GM18907 (cell line): ENCODE measurements at regions not wholly inside any gene's neighbourhood (a gene's known extent, or its start where the extent isn't known, plus 50 kb on each side); places are given as distances from the start of the nearest gene placed in this dataset.

Experiments used
- ATAC-seq: cut with Tn5 transposase; IDR thresholded peaks from one replicate; pipeline ENCODE4 v1.9.1; 2021; ENCODE audit warnings: mild to moderate bottlenecking, moderate library complexity; ENCODE audit not compliant: unreplicated experiment

DNA sequence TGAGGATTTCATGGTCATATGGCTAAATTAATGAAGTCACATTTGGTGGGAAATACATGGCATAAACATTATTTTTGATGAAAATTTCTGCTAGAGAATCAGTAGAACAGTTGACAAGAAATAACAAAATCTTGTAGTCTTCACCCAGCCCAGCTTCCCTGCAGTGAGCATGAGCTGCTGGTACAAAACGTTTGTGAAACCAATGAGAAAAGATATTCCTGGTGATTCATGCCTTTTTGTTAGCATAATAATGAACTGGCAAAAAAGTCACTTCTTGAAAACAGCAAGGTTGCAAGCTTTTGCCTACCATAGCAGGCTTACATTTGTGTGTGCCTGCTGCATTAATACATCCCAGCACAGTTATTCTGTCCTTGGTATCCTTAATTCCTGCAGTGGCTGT, 475.9 kb upstream of the HTR2A start:
- ATAC-seq, result no peak

DNA sequence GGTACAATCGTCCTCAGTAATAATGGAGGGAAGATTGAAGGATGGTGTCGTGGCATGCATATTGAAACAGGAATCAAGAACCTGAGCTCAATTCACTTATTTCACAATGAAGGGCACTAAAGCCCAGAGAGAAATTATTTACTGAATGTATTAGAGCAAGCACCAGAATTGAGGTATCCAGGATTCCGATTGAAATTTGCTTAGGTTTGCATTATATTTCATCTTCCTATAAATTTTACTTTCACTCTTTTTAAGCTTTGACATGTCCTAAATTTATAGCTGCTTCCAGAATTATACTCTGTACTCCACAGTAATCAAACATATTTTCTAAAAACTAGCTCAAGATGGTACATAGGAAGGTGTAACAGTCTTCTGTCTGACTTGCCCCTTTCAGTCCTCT, 454.9 kb upstream of the HTR2A start:
- no peak for ATAC-seq

DNA sequence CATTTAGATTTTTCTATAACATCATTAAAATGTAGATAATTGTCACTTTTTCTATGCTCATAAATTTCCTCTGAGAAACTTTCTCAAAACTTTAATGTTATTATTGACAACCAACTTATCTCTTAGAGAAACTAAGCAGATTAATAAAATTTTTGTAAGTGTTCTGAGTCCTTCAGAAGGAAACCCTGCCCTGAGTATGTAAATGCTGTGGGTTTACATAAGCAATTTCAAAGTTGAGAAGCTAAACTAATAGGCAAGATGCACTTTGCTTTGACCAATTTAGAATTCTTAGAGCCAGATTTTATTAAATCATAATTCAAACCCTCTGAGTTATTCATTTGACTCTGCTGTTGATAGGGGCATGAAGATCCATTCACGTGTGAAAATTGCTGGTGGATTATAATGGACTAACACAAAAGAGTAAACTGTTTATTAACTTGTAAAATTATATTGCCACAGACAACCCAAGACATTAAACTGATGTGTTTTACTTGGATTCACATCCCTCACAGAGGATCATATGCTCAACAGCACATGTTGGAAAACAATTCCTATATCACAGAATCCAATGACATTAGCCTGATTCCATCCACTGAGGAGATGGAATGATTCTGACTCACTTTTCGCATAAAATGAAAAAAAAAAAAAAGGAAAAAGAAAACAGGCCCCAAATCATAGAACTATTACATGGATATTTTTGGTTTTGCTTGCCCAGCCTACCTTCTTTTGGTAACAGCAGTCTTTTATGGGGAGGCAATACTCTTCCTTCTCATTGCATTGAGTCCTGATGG, 453.7 kb upstream of the HTR2A start:
- ATAC-seq, result no peak

GRCh38 chr13:47349211-47349610, 452.4 kb upstream of the HTR2A start:
- no peak for ATAC-seq

- ATAC-seq, result no peak
Observed at GRCh38 chr13:47337781-47338507, 441.1 kb upstream of the HTR2A start.

- no peak for ATAC-seq
Observed at GRCh38 chr13:47334173-47334572, 437.3 kb upstream of the HTR2A start.

DNA sequence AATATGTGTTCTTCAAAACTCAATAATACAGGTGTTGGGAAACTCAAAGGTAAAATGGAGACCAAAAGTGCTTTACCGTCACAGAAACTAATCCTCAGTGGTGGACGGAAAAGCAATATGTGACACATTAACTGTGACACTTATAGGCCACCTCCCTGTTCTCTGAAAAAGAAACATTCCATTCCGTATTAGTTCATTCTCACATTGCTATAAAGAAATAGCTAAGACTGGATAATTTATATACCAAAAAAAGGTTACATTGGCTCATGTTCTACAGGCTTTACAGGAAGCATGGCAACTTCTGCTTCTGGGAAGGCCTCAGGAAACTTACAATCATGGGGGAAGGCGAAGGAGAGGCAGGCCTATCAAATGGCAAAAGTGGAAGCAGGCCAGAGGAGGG, 435.3 kb upstream of the HTR2A start:
- no peak for ATAC-seq

GRCh38 chr13:47330031-47330430, 433.2 kb upstream of the HTR2A start:
- ATAC-seq, result no peak

GRCh38 chr13:47327861-47328260, 431.0 kb upstream of the HTR2A start:
- ATAC-seq, result no peak

DNA sequence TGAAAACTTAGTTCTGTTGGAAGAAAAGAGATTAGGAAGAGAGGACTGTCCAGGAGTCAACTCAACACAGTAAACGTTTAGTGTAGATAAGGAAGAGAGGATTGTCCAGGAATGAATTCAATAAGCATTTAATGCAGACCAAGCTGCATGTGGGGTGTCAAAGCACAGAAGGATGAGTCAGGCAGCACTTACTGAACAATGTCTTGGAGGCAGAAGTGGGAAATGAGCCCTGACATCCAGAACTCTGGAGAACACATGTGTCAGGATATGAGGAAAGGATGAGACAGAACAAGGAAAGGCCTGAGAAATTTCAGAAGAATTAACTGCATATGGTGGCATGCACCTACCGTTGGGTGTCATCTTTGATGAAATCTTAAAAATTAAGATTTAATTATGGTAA, 429.2 kb upstream of the HTR2A start:
- ATAC-seq, result no peak

DNA sequence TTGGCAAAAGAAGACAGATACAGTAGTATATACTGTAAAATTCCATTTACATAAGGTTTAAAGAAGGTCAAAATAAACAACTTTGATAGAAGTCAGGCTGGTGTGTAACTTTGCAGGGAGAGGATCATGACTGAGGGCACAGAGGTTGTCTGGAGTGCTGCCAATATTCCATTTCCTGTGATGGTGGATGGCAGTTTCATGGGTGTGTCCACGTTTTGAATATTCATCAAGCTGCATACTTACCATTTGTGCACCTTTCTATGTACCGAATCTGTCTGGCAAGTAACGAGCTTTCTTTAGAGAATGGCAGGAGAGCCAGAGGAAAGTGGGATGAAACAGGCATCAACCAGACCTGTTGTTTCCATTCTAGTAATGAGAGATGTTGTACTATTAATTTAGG, 420.5 kb upstream of the HTR2A start:
- no peak for ATAC-seq

- ATAC-seq, result peak; percentile 60
Observed at GRCh38 chr13:47310401-47310800, 413.5 kb upstream of the HTR2A start.

GRCh38 chr13:47306991-47307390, 410.1 kb upstream of the HTR2A start:
- no peak for ATAC-seq

DNA sequence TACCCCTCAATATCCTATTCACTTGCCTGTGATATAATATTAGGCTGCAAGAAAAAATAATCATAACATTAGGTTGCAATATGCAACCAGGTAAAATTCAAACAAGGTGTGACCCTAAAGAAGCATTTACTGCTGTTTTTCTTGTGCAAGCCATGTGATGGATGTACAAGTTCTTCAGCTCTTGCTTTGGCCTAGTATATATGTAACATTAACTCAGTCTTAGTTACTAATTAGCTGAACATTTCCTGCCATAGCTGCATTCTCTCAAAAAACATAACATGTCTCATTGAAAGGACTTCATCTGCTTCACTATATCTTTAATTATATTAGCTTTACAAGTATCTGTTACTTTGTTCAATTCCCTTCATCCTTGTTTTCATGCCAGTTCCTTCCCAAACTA, 406.8 kb upstream of the HTR2A start:
- peak; percentile 93 for ATAC-seq

GRCh38 chr13:47299304-47299703, 402.5 kb upstream of the HTR2A start:
- ATAC-seq, result no peak

DNA sequence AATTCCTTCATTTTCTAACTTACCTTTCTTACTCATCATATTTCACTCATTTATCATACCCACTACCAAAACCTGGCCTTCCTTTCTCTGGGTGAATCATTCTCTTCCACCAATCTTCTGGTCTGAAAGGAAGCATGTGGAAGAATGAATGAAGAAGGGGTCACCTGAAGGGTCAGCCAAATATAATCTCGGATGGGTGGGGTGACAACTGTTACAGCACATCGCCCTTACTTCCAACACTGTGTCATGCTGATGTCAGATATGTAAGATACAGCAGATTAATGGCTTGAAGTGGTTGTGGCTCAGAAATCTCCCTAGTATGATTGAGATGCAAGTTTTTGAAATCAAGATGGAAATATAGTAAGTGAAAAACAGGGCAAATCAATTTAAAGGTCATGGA, 401.7 kb upstream of the HTR2A start:
- no peak for ATAC-seq

DNA sequence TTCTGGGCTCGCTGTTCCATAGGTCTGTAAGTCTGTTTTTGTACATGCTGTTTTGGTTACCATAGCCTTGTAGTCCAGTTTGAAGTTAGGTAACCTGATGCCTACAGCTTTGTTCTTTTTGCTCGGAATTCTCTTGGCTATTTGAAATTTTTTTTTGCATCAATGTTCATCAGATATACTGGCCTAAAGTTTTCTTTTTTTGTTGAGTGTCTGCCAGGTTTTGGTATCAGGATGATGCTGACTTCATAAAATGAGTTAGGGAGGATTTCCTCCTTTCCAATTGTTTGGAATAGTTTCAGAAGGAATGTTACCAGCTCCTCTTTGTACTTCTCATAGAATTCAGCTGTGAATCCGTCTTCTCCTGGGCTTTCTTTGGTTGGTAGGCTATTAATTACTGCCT, 397.8 kb upstream of the HTR2A start:
- ATAC-seq, result no peak

- no peak for ATAC-seq
Observed at GRCh38 chr13:47291107-47291656, 394.3 kb upstream of the HTR2A start.

DNA sequence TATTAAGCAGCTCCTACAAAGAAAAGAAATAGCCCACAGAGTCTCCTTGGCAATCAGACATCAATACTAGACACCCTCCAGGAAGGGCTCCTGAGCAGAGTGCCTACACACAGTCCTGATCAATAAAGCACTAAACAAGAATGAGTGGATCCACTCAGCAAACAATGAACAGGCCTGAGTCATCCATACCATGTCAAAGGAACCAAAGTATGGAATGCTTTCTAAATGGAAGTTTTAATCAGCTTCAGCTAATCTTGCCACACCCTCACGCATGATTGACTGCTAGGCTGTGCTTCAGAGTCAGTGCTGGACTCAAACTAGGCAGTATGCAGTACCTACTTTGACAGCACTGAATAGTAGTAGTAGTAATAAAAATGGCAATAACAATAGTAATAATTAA, 392.7 kb upstream of the HTR2A start:
- ATAC-seq, result no peak

DNA sequence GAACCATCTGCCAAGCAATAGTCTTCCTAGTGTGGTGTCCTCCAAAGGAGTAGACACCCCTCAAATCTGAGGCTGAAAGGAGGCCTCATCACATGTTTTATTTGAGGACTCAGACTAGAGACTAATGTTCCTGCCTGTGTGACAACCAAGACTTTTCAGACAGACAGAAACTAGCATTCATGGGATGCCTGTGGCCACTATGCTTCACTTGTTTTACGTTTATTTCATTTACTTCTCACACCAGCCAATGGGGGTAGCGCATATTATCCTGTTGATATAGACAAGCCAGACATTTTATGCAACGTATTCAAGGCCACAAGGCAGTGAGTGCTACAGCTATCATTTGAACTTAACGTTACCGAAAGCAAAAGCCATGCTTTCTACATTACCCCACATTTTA, 391.7 kb upstream of the HTR2A start:
- ATAC-seq, result no peak

DNA sequence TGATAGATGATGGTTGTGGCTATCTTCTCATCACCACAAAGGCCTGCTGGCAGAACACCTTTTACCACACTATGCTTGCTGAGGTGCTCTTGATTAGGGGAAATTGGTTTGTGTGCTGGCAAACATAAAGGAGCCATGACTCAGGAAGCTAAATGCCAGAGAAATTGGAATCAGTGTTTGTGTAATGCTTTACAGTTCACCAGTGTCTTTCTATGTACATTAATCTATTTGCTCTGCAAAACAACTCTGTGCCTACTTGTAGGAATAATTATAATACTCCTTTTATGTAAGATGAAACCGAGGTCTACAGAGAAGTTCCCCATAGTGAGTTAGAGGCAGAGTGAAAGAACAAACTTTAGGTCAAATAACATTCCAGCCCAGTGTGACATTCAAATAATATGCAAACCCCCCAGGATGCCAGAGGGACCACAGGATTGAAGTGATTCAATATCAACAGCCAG, 390.5 kb upstream of the HTR2A start:
- ATAC-seq, result no peak

- no peak for ATAC-seq
Observed at GRCh38 chr13:47281991-47282390, 385.1 kb upstream of the HTR2A start.
